Vagina (tissue), 2 donors: ENCODE measurements at regions not wholly inside any gene's neighbourhood (a gene's known extent, or its start where the extent isn't known, plus 50 kb on each side); places are given as distances from the start of the nearest gene placed in this dataset.

ENCODE experiments used
- POLR2AphosphoS5 ChIP-seq, 2 donors: sonication (generic); formaldehyde crosslinking; IDR thresholded peaks; one replicate each; pipeline ENCODE4 v1.9.0; 2017; ENCODE audit warnings: antibody characterized with exemption in 2 of 2, mild to moderate bottlenecking in 2 of 2, low read depth in 1 of 2; ENCODE audit not compliant: insufficient read depth in 1 of 2
- TF ChIP-seq, protein P1 (sequence below), 3 experiments: fragments of 450-650 bp in 2 of 3; fragments of 200-600 bp in 1 of 3; sonication (generic) in 1 of 3; IDR thresholded peaks; one replicate each; pipeline ENCODE4 v1.5.1; 2017 to 2019; ENCODE audit warnings: antibody characterized with exemption in 3 of 3, mild to moderate bottlenecking in 2 of 3, moderate library complexity in 2 of 3

DNA sequence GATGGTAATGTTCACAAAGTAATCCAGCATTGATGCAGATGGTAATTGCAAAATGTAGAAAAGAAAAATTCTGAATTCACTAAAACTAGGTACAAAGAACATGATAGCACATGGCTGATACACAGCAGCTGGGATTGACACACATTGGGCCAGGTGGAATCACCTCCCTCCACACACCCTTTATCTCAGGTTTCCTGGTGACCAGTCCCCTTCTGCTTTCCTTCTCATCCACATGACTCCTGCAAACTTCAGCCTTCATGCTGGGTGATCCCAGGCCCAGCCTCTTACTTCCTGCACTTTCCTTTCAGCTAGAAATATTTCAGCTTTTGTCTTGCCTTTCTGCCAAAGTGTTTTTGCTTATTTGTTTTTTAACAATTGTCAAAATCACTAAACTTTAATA, 246.9 kb downstream of the LNPK start:
- TF ChIP-seq, protein P1, sequence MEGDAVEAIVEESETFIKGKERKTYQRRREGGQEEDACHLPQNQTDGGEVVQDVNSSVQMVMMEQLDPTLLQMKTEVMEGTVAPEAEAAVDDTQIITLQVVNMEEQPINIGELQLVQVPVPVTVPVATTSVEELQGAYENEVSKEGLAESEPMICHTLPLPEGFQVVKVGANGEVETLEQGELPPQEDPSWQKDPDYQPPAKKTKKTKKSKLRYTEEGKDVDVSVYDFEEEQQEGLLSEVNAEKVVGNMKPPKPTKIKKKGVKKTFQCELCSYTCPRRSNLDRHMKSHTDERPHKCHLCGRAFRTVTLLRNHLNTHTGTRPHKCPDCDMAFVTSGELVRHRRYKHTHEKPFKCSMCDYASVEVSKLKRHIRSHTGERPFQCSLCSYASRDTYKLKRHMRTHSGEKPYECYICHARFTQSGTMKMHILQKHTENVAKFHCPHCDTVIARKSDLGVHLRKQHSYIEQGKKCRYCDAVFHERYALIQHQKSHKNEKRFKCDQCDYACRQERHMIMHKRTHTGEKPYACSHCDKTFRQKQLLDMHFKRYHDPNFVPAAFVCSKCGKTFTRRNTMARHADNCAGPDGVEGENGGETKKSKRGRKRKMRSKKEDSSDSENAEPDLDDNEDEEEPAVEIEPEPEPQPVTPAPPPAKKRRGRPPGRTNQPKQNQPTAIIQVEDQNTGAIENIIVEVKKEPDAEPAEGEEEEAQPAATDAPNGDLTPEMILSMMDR (IDR thresholded peaks at IDR 0.05) = no peak
- TF ChIP-seq POLR2AphosphoS5 (IDR thresholded peaks at IDR 0.05; ENCODE audit: insufficient read depth in 1 of 2, low read depth in 1 of 2) = no peak
